AG09309 (cell line): ENCODE measurements at regions not wholly inside any gene's neighbourhood (a gene's known extent, or its start where the extent isn't known, plus 50 kb on each side); places are given as distances from the start of the nearest gene placed in this dataset.

Source experiments
- DNase-seq: peaks from one replicate; pipeline ENCODE4 v3.0.0-alpha.2; 2010; ENCODE audit warnings: low read depth
- H3K4me3 ChIP-seq: 2 replicates; pipeline ENCODE4 v1.5.1; 2011; ENCODE audit warnings: mild to moderate bottlenecking, low read depth, low read length, moderate library complexity; ENCODE audit not compliant: control insufficient read depth
- CTCF ChIP-seq: IDR thresholded peaks from 2 replicates; pipeline ENCODE4 v1.5.1; 2011; ENCODE audit warnings: mild to moderate bottlenecking, low read depth, low read length, inconsistent platforms; ENCODE audit not compliant: insufficient read depth, control insufficient read depth; ENCODE audit errors: missing control alignments

DNA sequence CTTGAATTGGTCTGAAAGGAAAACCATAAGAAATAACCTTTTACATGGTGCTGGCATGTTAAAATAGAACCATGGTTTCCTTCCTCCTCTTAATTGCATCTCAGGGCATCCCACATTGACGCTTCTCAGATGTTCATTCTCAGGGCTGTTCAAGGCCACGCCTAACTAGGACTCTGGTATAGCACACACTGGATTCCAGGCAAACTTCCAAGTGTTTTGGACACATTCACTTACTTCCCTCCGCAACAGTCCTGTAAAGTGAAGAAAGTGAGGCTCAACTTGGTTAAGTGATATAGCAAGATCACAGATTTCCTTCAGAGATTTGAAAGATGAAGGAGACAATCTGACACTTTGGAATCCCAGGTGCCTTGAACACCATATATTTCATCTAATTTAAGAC, 244.8 kb downstream of the DUSP10 start:
- H3K4me3 ChIP-seq, result no peak overlapping the region
- no peak for DNase-seq
- no peak for TF ChIP-seq CTCF

DNA sequence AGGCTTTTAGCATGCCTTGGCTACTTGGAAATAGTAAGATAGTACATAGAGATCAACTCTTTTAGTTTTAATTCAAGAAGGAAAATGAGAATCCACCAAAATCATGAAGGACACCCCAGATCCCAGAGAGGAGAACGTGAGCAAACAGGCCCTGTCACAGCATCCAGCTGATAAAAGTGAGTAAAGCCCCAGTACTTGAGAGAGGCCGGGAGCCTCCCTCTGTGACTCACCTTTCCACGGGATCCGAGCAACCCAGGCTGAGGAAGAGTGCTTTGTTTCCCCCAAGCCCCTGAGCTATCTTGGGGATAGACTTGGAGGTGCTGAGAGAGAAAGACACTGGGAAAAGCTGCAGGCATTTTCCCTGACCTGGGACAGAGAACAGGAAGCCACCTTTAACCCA, 238.6 kb downstream of the DUSP10 start:
- DNase-seq, result no peak
- H3K4me3 ChIP-seq, result no peak overlapping the region
- no peak for TF ChIP-seq CTCF

DNA sequence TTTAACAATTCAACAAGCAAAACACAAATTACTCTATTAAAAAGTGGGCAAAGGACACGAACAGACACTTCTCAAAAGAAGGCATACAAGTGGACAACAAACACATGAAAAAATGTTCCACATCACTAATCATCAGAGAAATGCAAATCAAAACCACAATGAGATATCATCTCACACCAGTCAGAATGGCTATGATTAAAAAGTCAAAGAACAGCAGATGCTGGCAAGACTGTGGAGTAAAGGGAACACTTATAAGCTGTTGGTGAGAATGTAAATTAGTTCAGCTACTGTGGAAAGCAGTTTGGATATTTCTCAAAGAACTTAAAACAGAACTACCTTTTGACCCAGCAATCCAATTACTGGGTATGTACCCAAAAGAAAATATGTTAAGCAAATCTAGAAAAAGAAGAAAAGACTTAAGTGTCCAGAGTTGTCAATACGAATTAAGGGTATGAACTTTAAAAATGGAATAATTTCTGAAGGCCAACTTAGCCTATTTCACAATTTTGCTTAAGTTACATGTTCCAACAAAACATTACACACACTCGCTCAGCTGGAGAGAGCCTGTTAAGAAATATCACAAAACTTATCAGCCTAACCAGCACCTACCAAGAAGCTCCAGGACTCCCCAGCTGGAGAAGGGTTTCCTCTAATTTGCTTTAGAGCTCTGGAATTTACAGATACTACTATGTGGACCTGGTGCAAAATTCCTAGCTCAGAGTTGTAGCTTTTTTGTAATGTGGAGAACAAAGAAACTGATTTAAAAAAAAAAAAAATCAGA, 232.1 kb downstream of the DUSP10 start:
- DNase-seq, result no peak
- H3K4me3 ChIP-seq, result no peak overlapping the region

GRCh38 chr1:221510793-221511503, 230.9 kb downstream of the DUSP10 start:
- no peak for DNase-seq
- TF ChIP-seq CTCF, result no peak
- no peak overlapping the region for H3K4me3 ChIP-seq

More for the DNA sequence above, 232.1 kb downstream of the DUSP10 start:
- TF ChIP-seq CTCF, result no peak

- no peak for DNase-seq
- no peak overlapping the region for H3K4me3 ChIP-seq
- no peak for TF ChIP-seq CTCF
Observed at GRCh38 chr1:221511797-221512196, 230.1 kb downstream of the DUSP10 start.

- TF ChIP-seq CTCF, result no peak
- no peak overlapping the region for H3K4me3 ChIP-seq
- DNase-seq, result no peak
Observed at GRCh38 chr1:221514806-221515205, 227.1 kb downstream of the DUSP10 start.
